GM12878 (cell line): ENCODE measurements at regions not wholly inside any gene's neighbourhood (a gene's known extent, or its start where the extent isn't known, plus 50 kb on each side); places are given as distances from the start of the nearest gene placed in this dataset.

Source experiments
- ATAC-seq: fragments of 200-7000 bp; cut with Tn5 transposase; 3 replicates; pipeline ENCODE4 v1.9.1; 2020; ENCODE audit warnings: mild to moderate bottlenecking, moderate library complexity
- BruUV-seq: library from RNA; stranded (reverse); fragments of 400-500 nt; replicated peaks from 2 replicates; lab custom pipeline; 2021; lab: Mats Ljungman, UMichigan
- CTCF ChIA-PET: fragments of 300-600 bp; sonication (Branson Sonifier 250); formaldehyde crosslinking; extraction: SDS; loops from one replicate; lab custom pipeline; 2021; ENCODE audit warnings: inconsistent platforms; lab: Yijun Ruan, JAX
- POLR2A ChIA-PET: fragments of 350-600 bp; formaldehyde crosslinking; extraction: SDS; loops from one replicate; lab custom pipeline; 2021; ENCODE audit warnings: inconsistent platforms; lab: Charles Lee
- RAD21 ChIA-PET: fragments of 300-600 bp; sonication (Branson Sonifier 250); formaldehyde crosslinking; loops from one replicate; lab custom pipeline; 2023; ENCODE audit warnings: antibody characterized with exemption; ENCODE audit not compliant: unreplicated experiment; lab: Charles Lee
- SMC1A ChIA-PET: fragments of 300-600 bp; sonication (Branson Sonifier 250); formaldehyde crosslinking; loops from one replicate; lab custom pipeline; 2023; ENCODE audit not compliant: unreplicated experiment, uncharacterized antibody; lab: Charles Lee
- DNase-seq: peaks from one replicate; pipeline ENCODE4 v3.0.0-alpha.2; 2011; ENCODE audit warnings: low read depth, low spot score
- FAIRE-seq: peaks from 3 replicates; lab custom pipeline; 2011; peaks lifted over from hg19 to GRCh38; lab: Jason Lieb, UNC
- H2AFZ ChIP-seq: 2 replicates; pipeline ENCODE4 v1.6.0; 2011; ENCODE audit warnings: low read depth, low read length, control low read depth; ENCODE audit not compliant: control insufficient read depth
- H3K27ac ChIP-seq: 2 replicates; pipeline ENCODE4 v1.5.1; 2011; ENCODE audit warnings: control low read depth; ENCODE audit not compliant: control insufficient read depth, insufficient read depth
- H3K27me3 ChIP-seq, 2 experiments: replicated peaks in 1 of 2; 2 replicates each; pipeline versions ENCODE4 v1.6.0 to v1.6.1; 2011; ENCODE audit warnings: low read length in 1 of 2; ENCODE audit not compliant: control insufficient read depth in 2 of 2, insufficient read depth in 2 of 2
- H3K36me3 ChIP-seq, 2 experiments: 2 replicates each; pipeline ENCODE4 v1.5.1; 2011; ENCODE audit warnings: low read length in 1 of 2; ENCODE audit not compliant: control insufficient read depth in 2 of 2, insufficient read depth in 2 of 2
- H3K4me1 ChIP-seq: 2 replicates; pipeline ENCODE4 v1.6.1; 2011; ENCODE audit warnings: mild to moderate bottlenecking, low read length, moderate library complexity, mixed read lengths; ENCODE audit not compliant: control insufficient read depth, insufficient read depth
- H3K4me2 ChIP-seq: 2 replicates; pipeline ENCODE4 v1.6.0; 2011; ENCODE audit warnings: control low read depth; ENCODE audit not compliant: control insufficient read depth, insufficient read depth
- H3K4me3 ChIP-seq: fragments of 200-600 bp; sonication (generic); 2 replicates; pipeline ENCODE4 v1.5.1; 2016
- H3K79me2 ChIP-seq: 2 replicates; pipeline ENCODE4 v1.6.0; 2011; ENCODE audit warnings: low read length; ENCODE audit not compliant: control insufficient read depth, insufficient read depth
- H3K9ac ChIP-seq: 2 replicates; pipeline ENCODE4 v1.8.0; 2011; ENCODE audit warnings: low read length, control low read depth, mixed read lengths; ENCODE audit not compliant: control insufficient read depth, insufficient read depth
- H3K9me3 ChIP-seq: replicated peaks from 3 replicates; pipeline ENCODE4 v1.5.1; 2011; ENCODE audit warnings: mild to moderate bottlenecking, low read length; ENCODE audit not compliant: control insufficient read depth, insufficient read depth
- H4K20me1 ChIP-seq: 2 replicates; pipeline ENCODE4 v1.6.0; 2011; ENCODE audit not compliant: control insufficient read depth, insufficient read depth
- EP300 ChIP-seq, 2 experiments: fragments of 150-350 bp in 1 of 2; IDR thresholded peaks; 2 replicates each; pipeline ENCODE4 v1.6.1; 2011 to 2012; ENCODE audit warnings: low read depth in 2 of 2, low read length in 2 of 2, borderline replicate concordance in 1 of 2, improper control_type of control experiment in 1 of 2, inconsistent platforms in 1 of 2; ENCODE audit not compliant: control insufficient read depth in 1 of 2
- ESRRA ChIP-seq: IDR thresholded peaks from 2 replicates; pipeline ENCODE4 v1.6.1; 2012; ENCODE audit warnings: mild to moderate bottlenecking, low read length, improper control_type of control experiment
- FOXK2 ChIP-seq: fragments of 450-650 bp; IDR thresholded peaks from 2 replicates; pipeline ENCODE4 v1.6.1; 2017; ENCODE audit warnings: mild to moderate bottlenecking, moderate library complexity
- TAF1 ChIP-seq: IDR thresholded peaks from 2 replicates; pipeline ENCODE4 v1.6.1; 2011; ENCODE audit warnings: mild to moderate bottlenecking, low read depth, low read length, borderline replicate concordance
- WGBS: methylation state at CpG from one replicate; pipeline ENCODE4 v1.1.6; 2016; ENCODE audit warnings: low lambda C conversion rate; ENCODE audit not compliant: insufficient replicate concordance, insufficient coverage; ENCODE audit errors: missing lambda C conversion rate; 5-methylcytosine and 5-hydroxymethylcytosine counted together
- in situ Hi-C: fragments of 300-500 bp; cut with MboI; formaldehyde crosslinking; loops from 9 replicates; pipeline ENCODE4 v1.14.3; 2018; ENCODE audit warnings: mixed read lengths
- intact Hi-C: fragments of 100-400 bp; cut with micrococcal nuclease; formaldehyde crosslinking; loops from one replicate; pipeline ENCODE4 v1.14.2; 2022; ENCODE audit not compliant: unreplicated experiment
- TF ChIP-seq, protein P1 (sequence below): fragments of 450-650 bp; IDR thresholded peaks from 2 replicates; pipeline ENCODE4 v1.6.1; 2014; ENCODE audit warnings: mild to moderate bottlenecking
- TF ChIP-seq, protein P2 (sequence below): fragments of 450-650 bp; IDR thresholded peaks from 2 replicates; pipeline ENCODE4 v1.6.1; 2017; ENCODE audit warnings: low read depth, mild to moderate bottlenecking, moderate library complexity

DNA sequence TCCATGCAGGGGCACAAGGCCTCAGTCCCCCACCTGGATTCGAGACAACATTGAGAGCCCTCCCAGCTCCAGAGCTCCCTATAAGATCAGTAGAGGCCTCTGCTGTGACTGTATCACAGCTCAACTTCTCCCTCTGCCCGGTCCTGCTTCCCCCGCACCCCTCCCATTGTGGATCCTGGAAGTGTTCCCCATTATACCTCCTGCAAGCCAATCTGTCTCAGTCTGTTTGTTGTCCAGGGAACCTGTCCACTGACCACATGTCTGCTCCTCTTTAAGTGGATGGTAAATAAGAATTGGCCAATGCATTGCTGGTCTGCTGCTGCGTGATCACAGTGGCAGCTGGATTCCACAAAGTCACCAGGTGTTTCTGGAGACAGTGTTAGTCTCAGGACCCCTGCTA is 259.7 kb upstream of the HABP2 start:
- CTCF ChIA-PET, result no interaction called here
- no peak overlapping the region for H3K27ac ChIP-seq
- BruUV-seq, result no TSS peak
- H3K9ac ChIP-seq, result no peak overlapping the region
- POLR2A ChIA-PET, result no interaction called here
- SMC1A ChIA-PET, result no interaction called here
- RAD21 ChIA-PET, result no interaction called here
- no peaks in the 10 kb centered on the region for H3K36me3 ChIP-seq
- no peak for FAIRE-seq
- no peak overlapping the region for H3K4me3 ChIP-seq
- no peak for DNase-seq
- H4K20me1 ChIP-seq, result no peaks in the 10 kb centered on the region
- H3K27me3 ChIP-seq, result no peaks in the 10 kb centered on the region
- no peak overlapping the region for H2AFZ ChIP-seq
- H3K4me2 ChIP-seq, result no peak overlapping the region
- WGBS, result 3% methylated on average over 4 of the region's 4 CpGs
- no peak for ATAC-seq
- H3K4me1 ChIP-seq, result no peaks in the 10 kb centered on the region
- TF ChIP-seq, protein P1, sequence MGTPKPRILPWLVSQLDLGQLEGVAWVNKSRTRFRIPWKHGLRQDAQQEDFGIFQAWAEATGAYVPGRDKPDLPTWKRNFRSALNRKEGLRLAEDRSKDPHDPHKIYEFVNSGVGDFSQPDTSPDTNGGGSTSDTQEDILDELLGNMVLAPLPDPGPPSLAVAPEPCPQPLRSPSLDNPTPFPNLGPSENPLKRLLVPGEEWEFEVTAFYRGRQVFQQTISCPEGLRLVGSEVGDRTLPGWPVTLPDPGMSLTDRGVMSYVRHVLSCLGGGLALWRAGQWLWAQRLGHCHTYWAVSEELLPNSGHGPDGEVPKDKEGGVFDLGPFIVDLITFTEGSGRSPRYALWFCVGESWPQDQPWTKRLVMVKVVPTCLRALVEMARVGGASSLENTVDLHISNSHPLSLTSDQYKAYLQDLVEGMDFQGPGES, result no peak
- TF ChIP-seq, protein P2, sequence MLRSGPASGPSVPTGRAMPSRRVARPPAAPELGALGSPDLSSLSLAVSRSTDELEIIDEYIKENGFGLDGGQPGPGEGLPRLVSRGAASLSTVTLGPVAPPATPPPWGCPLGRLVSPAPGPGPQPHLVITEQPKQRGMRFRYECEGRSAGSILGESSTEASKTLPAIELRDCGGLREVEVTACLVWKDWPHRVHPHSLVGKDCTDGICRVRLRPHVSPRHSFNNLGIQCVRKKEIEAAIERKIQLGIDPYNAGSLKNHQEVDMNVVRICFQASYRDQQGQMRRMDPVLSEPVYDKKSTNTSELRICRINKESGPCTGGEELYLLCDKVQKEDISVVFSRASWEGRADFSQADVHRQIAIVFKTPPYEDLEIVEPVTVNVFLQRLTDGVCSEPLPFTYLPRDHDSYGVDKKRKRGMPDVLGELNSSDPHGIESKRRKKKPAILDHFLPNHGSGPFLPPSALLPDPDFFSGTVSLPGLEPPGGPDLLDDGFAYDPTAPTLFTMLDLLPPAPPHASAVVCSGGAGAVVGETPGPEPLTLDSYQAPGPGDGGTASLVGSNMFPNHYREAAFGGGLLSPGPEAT, result no peak
- TF ChIP-seq TAF1, result no peak
- no peak for TF ChIP-seq EP300 (IDR thresholded peaks at IDR 0.05; ENCODE audit: borderline replicate concordance in 1 of 2, control insufficient read depth in 1 of 2, low read depth in 2 of 2, low read length in 2 of 2)
- no peak for TF ChIP-seq ESRRA
- no peak for TF ChIP-seq FOXK2
- intact Hi-C loops (no loop called here), in situ Hi-C loops (no loop called here)
- H3K9me3 ChIP-seq, result no peaks in the 10 kb centered on the region
- H3K79me2 ChIP-seq, result no peaks in the 10 kb centered on the region
